OCI-LY7 (cell line): ENCODE measurements at regions not wholly inside any gene's neighbourhood (a gene's known extent, or its start where the extent isn't known, plus 50 kb on each side); places are given as distances from the start of the nearest gene placed in this dataset.

ENCODE experiments used
- EZH2phosphoT487 ChIP-seq: fragments of 200-600 bp; sonication (generic); IDR thresholded peaks from 2 replicates; pipeline ENCODE4 v1.6.1; 2018; ENCODE audit warnings: low read depth, borderline replicate concordance, mild to moderate bottlenecking, mixed run types, antibody characterized with exemption, low read length, moderate library complexity, mixed read lengths
- TF ChIP-seq, protein P1 (sequence below): fragments of 200-600 bp; sonication (generic); conservative IDR thresholded peaks from 2 replicates; pipeline ENCODE4 v1.5.1; 2014; ENCODE audit warnings: mild to moderate bottlenecking, antibody characterized with exemption, low read length, moderate library complexity, mixed read lengths

DNA sequence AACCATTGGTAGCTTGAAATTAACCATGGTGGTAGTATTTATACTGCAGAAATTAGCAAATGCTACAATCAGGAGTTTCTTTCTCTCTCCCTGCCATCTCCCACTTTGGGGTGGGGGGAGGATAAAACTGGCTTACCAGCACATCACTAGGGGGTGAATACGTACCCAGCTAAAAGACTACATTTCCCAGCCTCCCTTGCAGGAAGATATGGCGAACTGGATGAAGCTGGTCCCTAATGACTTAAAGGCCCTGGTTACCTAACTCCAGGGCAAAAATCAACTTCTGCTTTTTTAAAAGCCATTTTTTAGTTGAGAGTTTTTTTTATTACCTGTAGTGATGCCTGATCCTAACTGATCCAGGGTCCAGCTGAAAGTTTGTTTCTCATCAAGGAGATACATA, 70.3 kb upstream of the RAB12 start:
- TF ChIP-seq, protein P1, sequence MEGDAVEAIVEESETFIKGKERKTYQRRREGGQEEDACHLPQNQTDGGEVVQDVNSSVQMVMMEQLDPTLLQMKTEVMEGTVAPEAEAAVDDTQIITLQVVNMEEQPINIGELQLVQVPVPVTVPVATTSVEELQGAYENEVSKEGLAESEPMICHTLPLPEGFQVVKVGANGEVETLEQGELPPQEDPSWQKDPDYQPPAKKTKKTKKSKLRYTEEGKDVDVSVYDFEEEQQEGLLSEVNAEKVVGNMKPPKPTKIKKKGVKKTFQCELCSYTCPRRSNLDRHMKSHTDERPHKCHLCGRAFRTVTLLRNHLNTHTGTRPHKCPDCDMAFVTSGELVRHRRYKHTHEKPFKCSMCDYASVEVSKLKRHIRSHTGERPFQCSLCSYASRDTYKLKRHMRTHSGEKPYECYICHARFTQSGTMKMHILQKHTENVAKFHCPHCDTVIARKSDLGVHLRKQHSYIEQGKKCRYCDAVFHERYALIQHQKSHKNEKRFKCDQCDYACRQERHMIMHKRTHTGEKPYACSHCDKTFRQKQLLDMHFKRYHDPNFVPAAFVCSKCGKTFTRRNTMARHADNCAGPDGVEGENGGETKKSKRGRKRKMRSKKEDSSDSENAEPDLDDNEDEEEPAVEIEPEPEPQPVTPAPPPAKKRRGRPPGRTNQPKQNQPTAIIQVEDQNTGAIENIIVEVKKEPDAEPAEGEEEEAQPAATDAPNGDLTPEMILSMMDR: no peak
- no peak for TF ChIP-seq EZH2phosphoT487
